Prostate gland (tissue), 2 donors: ENCODE measurements at regions not wholly inside any gene's neighbourhood (a gene's known extent, or its start where the extent isn't known, plus 50 kb on each side); places are given as distances from the start of the nearest gene placed in this dataset.

Source experiments
- CTCF ChIP-seq, 4 experiments: fragments of 200-600 bp in 2 of 4; fragments of 450-650 bp in 2 of 4; sonication (generic) in 2 of 4; IDR thresholded peaks; 1 replicate in 3 of 4; 2 replicates in 1 of 4; pipeline ENCODE4 v1.5.1; 2016 to 2019; ENCODE audit warnings: antibody characterized with exemption in 4 of 4, mild to moderate bottlenecking in 2 of 4, moderate library complexity in 2 of 4
- POLR2A ChIP-seq: fragments of 450-650 bp; IDR thresholded peaks from one replicate; pipeline ENCODE4 v1.6.1; 2016; ENCODE audit warnings: antibody characterized with exemption, mild to moderate bottlenecking
- POLR2AphosphoS5 ChIP-seq: sonication (generic); formaldehyde crosslinking; IDR thresholded peaks from one replicate; pipeline ENCODE4 v1.6.1; 2017; ENCODE audit warnings: antibody characterized with exemption

- TF ChIP-seq CTCF (IDR thresholded peaks at IDR 0.05), result no peak
- no peak for TF ChIP-seq POLR2AphosphoS5
- no peak for TF ChIP-seq POLR2A
Measured at GRCh38 chr5:64077589-64077988, 88.1 kb upstream of the RNF180 start.
